Fibroblast of skin of abdomen (primary cell): ENCODE measurements at regions not wholly inside any gene's neighbourhood (a gene's known extent, or its start where the extent isn't known, plus 50 kb on each side); places are given as distances from the start of the nearest gene placed in this dataset.

ENCODE experiments used
- DNase-seq: peaks from one replicate; pipeline ENCODE4 v3.0.0-alpha.2; 2013

DNA sequence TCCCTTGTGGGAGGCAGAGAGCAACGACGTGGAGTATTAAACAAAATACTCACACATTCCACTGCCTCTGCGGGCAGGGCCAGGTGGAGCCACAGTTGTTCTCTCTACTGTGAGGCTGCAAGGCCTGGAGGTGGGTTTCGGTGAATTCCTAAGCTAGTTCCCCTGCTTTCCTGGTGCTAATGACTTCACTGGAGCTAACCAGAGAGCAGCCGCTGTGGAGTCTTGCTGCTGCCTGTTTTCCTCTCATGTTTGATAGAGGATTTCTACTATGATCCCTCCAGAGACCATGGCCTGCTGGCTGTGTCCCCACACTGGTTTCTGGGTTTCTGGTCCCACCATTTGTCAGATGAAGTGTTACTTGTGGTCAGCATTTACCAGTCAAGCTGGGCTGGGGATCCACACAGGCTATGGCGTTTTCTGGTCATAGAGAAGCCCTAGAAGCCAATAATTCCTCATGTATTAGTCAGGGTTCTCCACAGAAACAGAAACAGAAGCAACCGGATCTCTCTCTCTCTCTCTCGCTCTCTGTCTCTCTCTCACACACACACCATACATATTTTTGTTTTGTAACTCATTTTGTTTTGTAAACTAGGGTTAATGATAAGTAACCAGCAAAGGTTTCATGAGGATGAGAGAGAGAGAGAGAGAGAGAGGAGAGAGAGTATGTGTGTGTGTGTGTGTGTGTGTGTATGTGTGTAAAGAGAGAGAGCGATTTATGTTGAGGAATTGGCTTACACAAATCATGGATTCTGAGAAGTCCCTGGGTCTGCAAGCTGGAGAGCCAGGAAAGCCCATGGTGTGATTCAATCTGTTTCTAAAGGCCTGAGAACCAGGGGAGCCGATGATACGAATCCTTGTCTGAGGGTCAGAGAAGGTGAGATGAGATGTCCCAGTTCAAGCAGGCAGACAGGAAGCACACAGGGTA, 403.0 kb downstream of the GADD45G start:
- DNase-seq, result peak; percentile 89

- no peak for DNase-seq
These were observed 404.6 kb downstream of the GADD45G start for GRCh38 chr9:90009447-90009846.

GRCh38 chr9:90010793-90011192, 406.0 kb downstream of the GADD45G start:
- DNase-seq, result no peak

- no peak for DNase-seq
These were observed 408.1 kb downstream of the GADD45G start for GRCh38 chr9:90012949-90013348.

DNA sequence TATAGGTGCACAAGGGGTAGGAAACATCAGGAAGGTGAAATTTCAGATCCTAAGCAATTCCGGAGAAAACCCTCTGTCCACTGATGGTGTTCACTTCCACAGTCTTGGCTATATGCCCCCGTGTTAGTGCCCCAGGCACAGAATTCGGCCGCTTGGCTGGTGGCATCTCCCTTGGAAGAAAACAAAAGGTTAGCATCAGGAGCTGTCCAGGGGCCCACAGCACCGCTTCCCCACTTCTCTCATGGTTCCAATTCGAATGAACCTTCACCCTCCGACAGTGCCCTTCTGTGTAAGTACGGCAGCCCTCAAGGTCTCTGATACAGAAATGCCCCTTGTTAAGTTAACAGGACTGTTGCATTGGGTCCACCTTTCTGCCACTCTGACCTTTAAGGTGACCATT, 409.0 kb downstream of the GADD45G start:
- no peak for DNase-seq

DNA sequence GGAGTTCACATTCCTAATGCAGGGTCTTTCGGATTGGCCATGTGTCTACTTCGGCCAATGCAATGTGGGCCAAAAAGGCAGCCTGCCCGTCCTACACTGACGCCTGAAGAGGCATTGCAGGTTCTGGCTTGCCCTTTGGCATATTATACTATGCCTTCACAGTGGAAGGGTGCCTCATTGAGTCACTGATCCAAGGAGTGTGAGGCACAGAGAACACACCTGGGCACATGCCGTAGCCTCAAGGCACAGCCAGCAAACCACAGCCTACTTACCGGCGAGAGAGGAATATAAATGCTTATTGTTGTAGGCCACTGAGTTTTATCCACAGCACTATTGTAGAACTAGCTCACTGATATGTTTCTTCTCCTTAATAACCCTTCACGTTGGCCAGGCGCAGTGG, 409.6 kb downstream of the GADD45G start:
- DNase-seq, result no peak

GRCh38 chr9:90016272-90016671, 411.5 kb downstream of the GADD45G start:
- no peak for DNase-seq

GRCh38 chr9:90017679-90018078, 412.9 kb downstream of the GADD45G start:
- DNase-seq, result no peak

DNA sequence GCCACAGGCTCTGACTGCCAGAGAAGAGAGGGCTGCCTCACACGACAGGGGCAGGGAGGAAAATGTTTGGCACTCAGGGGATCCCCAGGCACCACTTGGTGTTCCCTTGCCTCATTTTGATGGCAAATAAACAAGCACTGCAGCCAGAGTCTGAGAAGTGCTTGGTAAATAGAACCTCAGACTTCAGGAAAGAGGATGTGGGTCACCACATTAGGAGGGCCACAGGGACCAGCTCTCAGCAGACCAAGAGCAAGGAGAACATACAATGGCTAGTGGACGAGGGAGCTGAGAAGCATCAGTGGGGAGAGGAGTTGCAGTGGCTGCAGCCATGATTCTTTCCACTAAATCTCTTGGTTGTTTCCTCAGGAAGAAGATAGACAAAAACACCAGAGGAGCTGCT, 413.9 kb downstream of the GADD45G start:
- DNase-seq, result no peak

GRCh38 chr9:90019626-90020025, 414.8 kb downstream of the GADD45G start:
- peak; percentile 52 for DNase-seq

GRCh38 chr9:90020276-90020871, 415.6 kb downstream of the GADD45G start:
- peak; percentile 53 for DNase-seq

GRCh38 chr9:90021216-90021906, 416.5 kb downstream of the GADD45G start:
- no peak for DNase-seq

DNA sequence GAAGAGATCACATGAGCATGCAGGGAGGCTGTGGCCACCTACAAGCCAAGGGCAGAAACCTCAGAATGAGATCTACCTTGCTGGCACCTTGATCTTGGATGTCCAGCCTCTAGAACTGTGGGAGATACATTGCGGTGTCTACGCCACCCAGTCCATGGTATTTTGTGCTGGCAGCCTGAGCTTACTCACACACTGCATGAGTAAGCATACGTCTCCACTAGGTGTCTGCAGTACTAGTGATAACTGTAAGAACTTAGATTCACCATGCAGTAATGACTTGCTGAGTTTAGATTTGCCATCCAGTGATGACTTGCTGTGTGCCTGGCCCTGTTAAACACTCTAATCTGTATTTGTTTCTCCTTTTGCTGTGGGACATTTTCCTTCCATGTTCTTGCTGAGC, 417.7 kb downstream of the GADD45G start:
- peak; percentile 17 for DNase-seq

- DNase-seq, result no peak
These were observed 419.0 kb downstream of the GADD45G start for GRCh38 chr9:90023861-90024260.

GRCh38 chr9:90024409-90024808, 419.6 kb downstream of the GADD45G start:
- DNase-seq, result no peak

GRCh38 chr9:90024823-90025222, 420.0 kb downstream of the GADD45G start:
- DNase-seq, result no peak

DNA sequence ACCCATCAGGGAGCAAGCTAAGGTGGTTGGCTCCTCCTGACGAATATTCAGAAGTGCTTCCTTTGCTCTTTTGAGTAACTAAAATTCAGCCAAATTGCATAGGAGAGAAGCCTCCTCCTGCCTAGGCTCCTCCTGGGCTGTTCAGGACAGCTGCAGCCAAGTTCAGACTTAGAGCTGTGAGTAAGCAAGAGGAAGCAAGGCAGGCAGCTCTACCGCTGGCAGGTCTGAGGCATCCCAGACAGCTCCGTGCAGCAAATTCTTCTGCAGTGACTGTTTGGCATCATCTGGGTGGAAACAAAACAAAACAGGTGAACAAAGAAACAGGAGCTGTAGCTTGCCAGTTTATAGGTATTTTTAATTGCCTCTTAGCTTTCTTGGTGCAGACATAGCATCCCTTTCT, 421.0 kb downstream of the GADD45G start:
- peak; percentile 40 for DNase-seq

- no peak for DNase-seq
These were observed 422.5 kb downstream of the GADD45G start for GRCh38 chr9:90027296-90027790.

- no peak for DNase-seq
These were observed 424.6 kb downstream of the GADD45G start for GRCh38 chr9:90029386-90029785.

GRCh38 chr9:90029996-90030395, 425.2 kb downstream of the GADD45G start:
- no peak for DNase-seq

DNA sequence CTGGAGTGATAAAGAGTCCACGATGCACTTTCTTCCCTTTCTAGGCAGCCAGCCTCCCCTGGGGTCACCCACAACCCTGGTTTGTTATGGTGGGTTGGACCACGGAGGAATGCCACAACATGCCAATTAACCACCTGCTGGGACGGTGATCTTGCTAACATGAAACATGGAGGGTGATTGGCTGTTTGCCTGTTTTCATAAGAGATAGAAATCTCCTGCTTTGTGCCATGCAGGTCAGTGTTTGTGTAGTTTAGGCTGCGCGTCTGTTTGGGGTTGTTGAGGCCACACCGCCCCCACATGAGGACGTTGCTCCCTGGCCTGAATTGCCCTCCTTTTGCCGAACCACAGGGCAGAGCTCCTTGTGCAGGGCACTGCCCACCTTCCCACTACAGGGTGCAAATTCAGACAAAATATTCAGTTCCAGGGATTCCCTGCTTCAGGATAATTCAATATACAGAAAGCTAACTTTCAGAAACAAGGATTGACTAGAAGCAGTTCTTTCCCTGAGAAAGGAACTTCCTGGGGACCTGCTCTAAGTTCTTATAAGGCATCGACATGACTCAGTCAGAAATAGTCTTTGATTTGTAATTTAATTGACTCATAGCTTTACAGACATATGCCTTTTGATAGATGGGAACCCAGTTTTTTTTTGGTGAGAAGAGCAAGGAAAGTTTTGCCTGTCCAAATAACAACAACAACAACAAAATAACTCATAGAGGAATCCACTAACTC, 427.6 kb downstream of the GADD45G start:
- DNase-seq, result no peak

DNA sequence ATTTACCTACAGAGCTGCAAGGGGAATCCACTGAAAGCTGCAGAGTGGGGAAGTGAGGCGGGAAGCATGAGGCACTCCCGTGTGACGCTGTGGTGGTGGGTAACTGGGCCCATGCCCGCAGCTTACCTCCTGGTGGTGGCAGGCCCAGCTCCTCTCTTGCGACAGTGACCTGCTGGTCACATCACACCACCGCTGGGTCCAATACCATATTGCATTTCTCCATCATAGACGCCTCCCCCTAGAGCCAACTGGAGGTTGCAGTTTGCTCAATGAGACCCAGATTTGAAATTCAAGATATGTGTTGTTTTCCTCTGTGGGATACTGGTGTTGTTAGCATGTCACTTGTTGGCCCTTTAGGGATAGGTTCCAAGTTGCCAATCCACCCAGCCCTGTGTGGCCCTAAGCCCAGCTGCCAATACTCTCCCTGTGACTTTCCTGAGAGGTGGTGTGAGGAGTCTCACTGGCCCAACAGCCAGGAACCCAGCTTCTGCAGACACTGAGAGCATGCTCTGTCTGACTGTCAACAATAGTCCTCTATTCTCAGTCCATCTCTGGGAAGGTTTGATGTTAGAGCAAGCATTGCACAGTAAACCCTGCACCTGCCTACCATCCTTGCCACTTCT, 428.3 kb downstream of the GADD45G start:
- DNase-seq, result no peak
